Islet of Langerhans (tissue), 1 donor: ENCODE measurements at regions not wholly inside any gene's neighbourhood (a gene's known extent, or its start where the extent isn't known, plus 50 kb on each side); places are given as distances from the start of the nearest gene placed in this dataset.
"Not testable (repeated sequence)": the region's sequence is repeated elsewhere in the genome, so short reads cannot be mapped to it uniquely, and the experiment has no call there.

ENCODE experiments used
- FAIRE-seq: peaks from one replicate; lab custom pipeline; 2011; peaks lifted over from hg19 to GRCh38; lab: Jason Lieb, UNC

GRCh38 chr5:16987776-16988175, 51.7 kb upstream of the MYO10 start:
- no peak for FAIRE-seq

- FAIRE-seq = not testable (repeated sequence)
Measured at GRCh38 chr5:16990817-16991520, 54.9 kb upstream of the MYO10 start.

- no peak for FAIRE-seq
Measured at GRCh38 chr5:16992006-16992405, 55.9 kb upstream of the MYO10 start.

GRCh38 chr5:16992444-16992843, 56.4 kb upstream of the MYO10 start:
- FAIRE-seq = no peak

- no peak for FAIRE-seq
Measured at GRCh38 chr5:16994565-16994964, 58.5 kb upstream of the MYO10 start.

GRCh38 chr5:16995372-16995771, 59.3 kb upstream of the MYO10 start:
- no peak for FAIRE-seq

GRCh38 chr5:17000291-17000939, 64.3 kb upstream of the MYO10 start:
- FAIRE-seq = no peak

- FAIRE-seq = no peak
Measured at GRCh38 chr5:17001428-17001827, 65.3 kb upstream of the MYO10 start.

GRCh38 chr5:17004441-17005106, 68.5 kb upstream of the MYO10 start:
- FAIRE-seq = no peak

GRCh38 chr5:17005107-17005828, 69.2 kb upstream of the MYO10 start:
- no peak for FAIRE-seq

- FAIRE-seq = no peak
Measured at GRCh38 chr5:17012289-17012688, 76.2 kb upstream of the MYO10 start.

- FAIRE-seq = no peak
Measured at GRCh38 chr5:17014686-17015085, 78.6 kb upstream of the MYO10 start.

GRCh38 chr5:17018871-17019270, 82.8 kb upstream of the MYO10 start:
- no peak for FAIRE-seq

- no peak for FAIRE-seq
Measured at GRCh38 chr5:17019324-17019723, 83.2 kb upstream of the MYO10 start.

GRCh38 chr5:17020678-17021601, 84.9 kb upstream of the MYO10 start:
- no peak for FAIRE-seq

- FAIRE-seq = no peak
Measured at GRCh38 chr5:17021602-17021932, 85.5 kb upstream of the MYO10 start.

GRCh38 chr5:17022296-17022695, 86.2 kb upstream of the MYO10 start:
- no peak for FAIRE-seq

- no peak for FAIRE-seq
Measured at GRCh38 chr5:17024686-17025180, 88.6 kb upstream of the MYO10 start.

GRCh38 chr5:17031659-17032277, 95.7 kb upstream of the MYO10 start:
- FAIRE-seq = not testable (repeated sequence)

- not testable (repeated sequence) for FAIRE-seq
Measured at GRCh38 chr5:17032314-17032985, 96.4 kb upstream of the MYO10 start.

- FAIRE-seq = not testable (repeated sequence)
Measured at GRCh38 chr5:17034992-17035391, 98.9 kb upstream of the MYO10 start.
